Glutamatergic neuron (in vitro differentiated cells): ENCODE measurements at regions not wholly inside any gene's neighbourhood (a gene's known extent, or its start where the extent isn't known, plus 50 kb on each side); places are given as distances from the start of the nearest gene placed in this dataset.

ENCODE experiments used
- DNase-seq: peaks from one replicate; pipeline ENCODE4 v3.0.0; 2022
- H3K27ac Mint-ChIP-seq: one replicate; pipeline ENCODE4 v1.8.0; 2020; ENCODE audit warnings: mild to moderate bottlenecking, mixed read lengths, inconsistent platforms; ENCODE audit not compliant: unreplicated experiment
- H3K27me3 Mint-ChIP-seq: one replicate; pipeline ENCODE4 v1.8.0; 2020; ENCODE audit warnings: mild to moderate bottlenecking, moderate library complexity, mixed read lengths, inconsistent platforms; ENCODE audit not compliant: unreplicated experiment
- H3K36me3 Mint-ChIP-seq: one replicate; pipeline ENCODE4 v1.8.0; 2020; ENCODE audit warnings: mild to moderate bottlenecking, mixed read lengths, inconsistent platforms; ENCODE audit not compliant: unreplicated experiment
- H3K4me1 Mint-ChIP-seq: one replicate; pipeline ENCODE4 v1.8.0; 2020; ENCODE audit warnings: mild to moderate bottlenecking, low read depth, mixed read lengths, inconsistent platforms; ENCODE audit not compliant: unreplicated experiment
- H3K4me3 Mint-ChIP-seq: one replicate; pipeline ENCODE4 v1.8.0; 2020; ENCODE audit warnings: mild to moderate bottlenecking, mixed read lengths, inconsistent platforms; ENCODE audit not compliant: unreplicated experiment
- H3K9me3 Mint-ChIP-seq: one replicate; pipeline ENCODE4 v1.8.0; 2020; ENCODE audit warnings: mild to moderate bottlenecking, moderate library complexity, mixed read lengths, inconsistent platforms; ENCODE audit not compliant: unreplicated experiment
- CTCF ChIP-seq: fragments of 200-600 bp; sonication (generic); IDR thresholded peaks from one replicate; pipeline ENCODE4 v1.5.0; 2021; ENCODE audit not compliant: partially characterized antibody, unreplicated experiment

- no peak for TF ChIP-seq CTCF
- no peak overlapping the region for H3K27ac Mint-ChIP-seq
- DNase-seq = no peak
Observed at GRCh38 chr18:33803636-33804035, 225.6 kb downstream of the ASXL3 start.

GRCh38 chr18:33802955-33803354 lies 224.9 kb downstream of the ASXL3 start:
- Mint-ChIP-seq H3K27ac (no peak overlapping the region), H3K9me3 (no peaks in the 10 kb centered on the region), H3K36me3 (no peaks in the 10 kb centered on the region), H3K4me3 (no peak overlapping the region), H3K4me1 (peaks cover 6% of the 10 kb centered on the region), H3K27me3 (no peaks in the 10 kb centered on the region)
- TF ChIP-seq CTCF = no peak
- no peak for DNase-seq

More at GRCh38 chr18:33803636-33804035, 225.6 kb downstream of the ASXL3 start:
- Mint-ChIP-seq H3K27me3 (no peaks in the 10 kb centered on the region), H3K4me3 (no peak overlapping the region), H3K9me3 (no peaks in the 10 kb centered on the region), H3K4me1 (peaks cover 6% of the 10 kb centered on the region), H3K36me3 (no peaks in the 10 kb centered on the region)
